DOHH2 (cell line): ENCODE measurements at regions not wholly inside any gene's neighbourhood (a gene's known extent, or its start where the extent isn't known, plus 50 kb on each side); places are given as distances from the start of the nearest gene placed in this dataset.

Source experiments
- EZH2phosphoT487 ChIP-seq: fragments of 200-600 bp; sonication (generic); IDR thresholded peaks from 2 replicates; pipeline ENCODE4 v1.6.1; 2017; ENCODE audit warnings: borderline replicate concordance, mild to moderate bottlenecking, antibody characterized with exemption, low read length, moderate library complexity, mixed read lengths
- TF ChIP-seq, protein P1 (sequence below): fragments of 200-600 bp; sonication (generic); IDR thresholded peaks from one replicate; pipeline ENCODE4 v1.5.1; 2014; ENCODE audit warnings: antibody characterized with exemption, mild to moderate bottlenecking, low read depth, low read length; ENCODE audit not compliant: poor library complexity, severe bottlenecking

DNA sequence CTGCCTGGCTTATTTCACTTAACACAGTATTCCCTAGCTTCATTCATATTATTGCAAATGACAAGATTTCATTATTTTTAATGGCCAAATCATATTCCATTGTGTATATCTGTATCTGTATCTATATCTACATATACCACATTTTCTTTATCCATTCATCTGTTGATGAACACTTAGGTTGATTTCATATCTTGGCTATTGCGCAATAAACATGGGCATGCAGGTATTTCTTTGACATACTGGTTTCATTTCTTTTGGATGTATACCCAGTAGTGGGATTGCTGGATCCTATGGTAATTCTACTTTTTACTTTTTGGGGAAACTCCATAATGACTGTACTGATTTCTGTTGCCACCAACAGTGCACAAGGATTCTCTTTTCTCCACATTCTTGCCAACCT lies 68.9 kb upstream of the CREB5 start:
- TF ChIP-seq, protein P1, sequence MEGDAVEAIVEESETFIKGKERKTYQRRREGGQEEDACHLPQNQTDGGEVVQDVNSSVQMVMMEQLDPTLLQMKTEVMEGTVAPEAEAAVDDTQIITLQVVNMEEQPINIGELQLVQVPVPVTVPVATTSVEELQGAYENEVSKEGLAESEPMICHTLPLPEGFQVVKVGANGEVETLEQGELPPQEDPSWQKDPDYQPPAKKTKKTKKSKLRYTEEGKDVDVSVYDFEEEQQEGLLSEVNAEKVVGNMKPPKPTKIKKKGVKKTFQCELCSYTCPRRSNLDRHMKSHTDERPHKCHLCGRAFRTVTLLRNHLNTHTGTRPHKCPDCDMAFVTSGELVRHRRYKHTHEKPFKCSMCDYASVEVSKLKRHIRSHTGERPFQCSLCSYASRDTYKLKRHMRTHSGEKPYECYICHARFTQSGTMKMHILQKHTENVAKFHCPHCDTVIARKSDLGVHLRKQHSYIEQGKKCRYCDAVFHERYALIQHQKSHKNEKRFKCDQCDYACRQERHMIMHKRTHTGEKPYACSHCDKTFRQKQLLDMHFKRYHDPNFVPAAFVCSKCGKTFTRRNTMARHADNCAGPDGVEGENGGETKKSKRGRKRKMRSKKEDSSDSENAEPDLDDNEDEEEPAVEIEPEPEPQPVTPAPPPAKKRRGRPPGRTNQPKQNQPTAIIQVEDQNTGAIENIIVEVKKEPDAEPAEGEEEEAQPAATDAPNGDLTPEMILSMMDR = no peak
- TF ChIP-seq EZH2phosphoT487 = no peak
